ENCODE measurements at regions not wholly inside any gene's neighbourhood (a gene's known extent, or its start where the extent isn't known, plus 50 kb on each side); places are given as distances from the start of the nearest gene placed in this dataset.
"Not testable (repeated sequence)": the region's sequence is repeated elsewhere in the genome, so short reads cannot be mapped to it uniquely, and the experiment has no call there.

DNA sequence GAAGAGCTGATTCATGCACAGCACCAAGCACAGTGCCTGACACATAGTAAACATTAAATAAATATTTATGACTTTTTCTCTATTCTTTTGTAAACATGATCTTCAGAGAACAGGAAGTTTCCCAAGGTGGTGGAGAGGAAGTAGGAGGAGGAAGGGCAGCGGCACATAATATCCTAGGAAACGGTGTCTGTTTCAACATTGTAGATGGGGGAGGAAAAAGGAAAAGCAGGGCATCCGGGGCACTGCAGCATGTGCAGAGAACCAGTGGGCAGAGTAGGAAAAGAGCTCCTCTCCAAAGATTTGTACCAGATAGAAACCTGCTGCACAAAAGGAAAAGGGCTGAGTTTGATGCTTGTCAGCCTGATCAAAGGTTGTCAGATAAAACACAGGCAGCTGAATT, 421.7 kb upstream of the ZNF462 start:
- no peak for DNase-seq (ENCODE audit: low spot score)

DNA sequence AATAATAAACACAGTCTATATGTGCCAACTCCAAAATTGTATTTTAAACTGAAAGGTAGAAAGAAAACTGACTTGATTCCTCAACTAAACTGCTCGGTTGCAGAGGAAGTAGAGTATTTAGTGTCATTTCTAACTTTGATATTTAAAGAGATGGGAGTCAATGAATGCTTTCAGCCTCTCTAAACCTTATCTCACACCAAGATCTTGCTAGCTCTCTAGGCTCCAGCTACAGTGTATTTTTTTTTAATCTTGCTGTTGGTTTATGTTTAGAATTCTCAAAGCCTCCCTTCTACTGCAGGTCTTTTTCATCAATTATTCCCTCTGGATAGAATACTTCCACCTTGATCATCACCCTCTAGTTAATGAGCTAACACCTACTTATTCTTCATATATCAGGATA, 419.4 kb upstream of the ZNF462 start:
- no peak for DNase-seq (ENCODE audit: low spot score)

DNA sequence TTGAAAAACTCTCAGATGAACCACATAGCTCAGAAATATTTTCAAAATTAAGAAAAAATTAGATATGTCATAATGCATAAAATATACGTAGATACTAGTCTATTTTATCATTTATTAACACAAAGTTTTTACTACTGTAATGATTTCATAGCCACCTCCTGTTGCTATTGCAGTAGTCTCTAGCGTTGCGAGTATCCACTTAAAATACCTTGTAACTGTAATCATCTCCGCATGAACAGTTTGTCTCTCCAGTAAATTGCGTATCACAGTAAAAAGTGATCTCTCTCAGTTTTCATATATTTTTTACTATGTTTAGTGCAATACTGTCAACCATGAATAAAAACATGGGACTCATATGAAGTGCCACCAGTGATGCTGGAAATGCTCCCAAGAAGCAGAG, 417.9 kb upstream of the ZNF462 start:
- no peak for DNase-seq (ENCODE audit: low spot score)

DNA sequence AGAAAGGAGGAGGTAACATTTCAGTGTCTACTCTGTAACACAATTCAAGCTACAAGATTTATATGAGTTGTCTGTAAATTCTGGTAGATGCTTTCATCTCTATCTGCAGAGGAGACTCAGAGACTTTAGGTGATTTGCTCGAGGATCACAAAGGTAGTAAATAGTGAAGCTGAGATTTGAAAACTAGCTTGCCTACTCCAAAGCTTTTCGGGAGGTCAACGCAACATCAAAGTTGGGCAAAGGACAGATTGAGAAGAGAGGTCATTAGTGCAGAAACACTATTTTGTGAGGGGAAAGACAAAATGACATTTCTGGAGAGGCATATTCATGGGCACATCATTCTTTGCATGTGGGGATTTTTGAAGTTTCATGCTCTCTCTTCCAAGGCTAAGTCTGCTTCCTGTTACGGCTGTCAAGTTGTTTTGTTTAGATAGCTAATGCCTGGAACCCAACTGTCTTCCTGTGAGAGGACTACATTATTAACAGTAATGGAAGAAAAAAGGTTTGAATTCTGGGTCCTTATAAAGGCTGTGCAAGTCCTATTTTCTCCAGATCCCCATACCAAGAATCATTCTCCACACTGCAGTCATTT, 413.5 kb upstream of the ZNF462 start:
- DNase-seq (ENCODE audit: low spot score) = no peak

DNA sequence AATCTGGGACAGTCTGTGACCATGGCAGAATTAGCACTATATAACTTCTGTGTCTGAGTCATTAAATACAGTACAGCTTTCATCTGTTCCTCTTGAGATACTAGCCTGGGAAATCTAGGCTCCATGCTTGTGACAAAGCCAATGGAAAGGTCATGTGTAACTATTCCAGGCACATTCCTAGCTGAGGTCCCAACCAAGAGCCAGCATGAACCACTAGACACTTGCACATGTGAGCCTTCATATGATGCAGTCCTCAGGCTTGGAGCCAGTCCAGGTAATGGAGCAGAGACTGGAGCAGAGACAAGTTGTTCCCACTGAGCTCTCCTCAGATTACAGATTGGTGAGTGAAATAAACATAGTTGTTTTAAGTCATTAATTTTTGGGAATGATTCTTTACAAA, 412.4 kb upstream of the ZNF462 start:
- DNase-seq (ENCODE audit: low spot score) = no peak

DNA sequence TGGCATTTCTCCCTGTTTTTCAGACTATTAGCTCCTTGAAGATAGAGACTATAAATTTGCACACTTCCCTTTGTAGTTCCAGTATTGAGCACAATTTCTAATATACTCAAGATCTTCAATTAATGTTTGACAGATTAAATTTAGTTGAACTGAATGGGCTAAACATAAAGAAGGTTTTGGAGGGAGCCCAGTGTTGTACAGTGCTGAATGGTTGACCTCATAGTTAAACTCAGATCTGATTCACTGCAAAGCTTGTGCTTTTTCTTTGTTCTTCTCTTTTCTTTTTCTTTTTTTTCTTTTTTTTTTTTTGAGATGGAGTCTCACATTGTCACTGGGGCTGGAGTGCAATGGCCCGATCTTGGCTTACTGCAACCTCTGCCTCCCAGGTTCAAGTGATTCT, 411.7 kb upstream of the ZNF462 start:
- no peak for DNase-seq (ENCODE audit: low spot score)

DNA sequence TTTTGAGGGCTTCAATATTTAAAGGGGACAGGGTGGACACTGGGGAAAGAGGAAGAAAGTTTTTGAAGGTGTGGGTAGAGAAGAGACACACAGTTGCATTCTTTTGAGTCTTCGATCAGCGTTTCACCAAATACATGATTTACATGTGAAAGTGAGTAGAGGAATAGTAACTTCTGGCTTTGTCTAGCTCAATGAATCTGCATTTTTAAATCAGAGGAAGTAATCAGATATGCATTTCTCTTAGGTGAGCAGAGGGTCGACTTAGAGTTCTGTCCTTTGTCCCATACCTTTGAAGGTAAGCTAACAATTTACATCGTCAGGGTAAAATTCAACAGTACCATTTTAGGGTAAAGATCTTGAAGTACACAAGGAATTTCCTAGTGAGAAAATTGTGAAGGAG, 406.4 kb upstream of the ZNF462 start:
- no peak for DNase-seq (ENCODE audit: low spot score)

DNA sequence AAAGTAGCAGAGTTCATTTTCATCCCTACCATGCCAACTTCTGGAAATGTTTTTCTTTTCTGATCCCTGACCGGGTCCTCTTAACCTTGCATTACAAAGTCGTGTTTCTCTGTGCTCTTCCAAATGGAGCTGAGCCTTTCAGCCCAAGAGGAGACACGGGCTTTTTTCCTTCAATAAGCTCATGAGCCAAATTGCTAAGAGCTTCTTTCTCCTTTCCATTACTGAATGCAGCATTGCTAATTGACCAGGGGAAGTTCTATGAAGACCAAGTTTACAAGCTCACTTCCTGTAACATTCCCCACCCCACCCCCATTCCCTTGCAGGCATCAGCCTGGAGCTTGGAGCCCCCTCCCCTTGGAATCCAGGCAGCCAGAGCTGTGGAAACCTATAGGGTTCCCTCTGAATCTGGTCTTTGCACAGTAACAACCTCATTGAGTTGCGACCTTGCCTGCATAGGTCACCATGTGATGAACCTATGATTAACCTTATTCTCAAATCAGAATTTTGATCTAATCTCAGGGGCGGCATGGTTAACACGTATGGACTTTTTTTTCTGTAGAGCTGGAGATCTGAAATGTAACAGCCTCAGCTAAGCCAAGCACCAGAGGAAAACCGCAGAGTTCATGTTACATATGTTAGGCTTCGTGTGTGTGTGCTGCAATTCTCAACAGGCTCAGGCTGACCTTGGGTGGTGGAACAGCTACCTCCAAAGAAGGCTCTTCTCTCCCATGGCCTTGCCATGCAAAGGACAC, 395.7 kb upstream of the ZNF462 start:
- no peak for DNase-seq (ENCODE audit: low spot score)

DNA sequence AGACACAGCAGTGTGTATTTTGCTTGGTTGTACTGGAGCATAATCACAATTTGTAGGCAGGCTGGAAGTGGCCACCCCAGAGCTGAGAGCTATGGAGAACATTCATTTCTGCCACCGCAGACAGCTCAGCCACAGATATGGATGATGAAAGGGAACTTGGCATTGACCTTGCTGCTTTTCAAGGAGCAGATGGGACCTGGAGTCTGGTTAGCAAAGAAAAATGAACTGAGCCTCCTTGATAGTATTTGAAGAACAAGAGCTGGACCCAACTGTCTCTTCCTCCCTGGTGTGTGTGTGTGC, 395.2 kb upstream of the ZNF462 start:
- DNase-seq (ENCODE audit: low spot score) = no peak

DNA sequence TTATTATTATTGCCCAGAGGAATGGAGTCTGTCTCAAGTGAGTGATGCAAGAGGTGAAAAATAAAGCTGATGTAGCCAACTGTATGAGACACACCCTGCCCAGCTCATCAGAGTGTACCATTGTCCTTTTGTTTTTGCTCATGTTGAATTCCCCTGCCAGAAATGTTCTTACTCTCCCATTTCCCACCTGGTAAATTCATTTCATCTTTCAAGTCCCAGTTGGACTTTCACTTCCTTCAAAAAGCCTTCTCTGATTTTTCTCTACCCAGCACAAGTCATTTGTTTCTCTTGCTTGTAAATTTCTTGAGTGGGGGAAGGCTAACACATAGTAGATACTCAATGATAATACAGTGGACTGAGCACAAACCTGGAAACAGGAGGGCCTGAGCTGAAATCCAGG, 394.5 kb upstream of the ZNF462 start:
- DNase-seq (ENCODE audit: low spot score) = no peak

DNA sequence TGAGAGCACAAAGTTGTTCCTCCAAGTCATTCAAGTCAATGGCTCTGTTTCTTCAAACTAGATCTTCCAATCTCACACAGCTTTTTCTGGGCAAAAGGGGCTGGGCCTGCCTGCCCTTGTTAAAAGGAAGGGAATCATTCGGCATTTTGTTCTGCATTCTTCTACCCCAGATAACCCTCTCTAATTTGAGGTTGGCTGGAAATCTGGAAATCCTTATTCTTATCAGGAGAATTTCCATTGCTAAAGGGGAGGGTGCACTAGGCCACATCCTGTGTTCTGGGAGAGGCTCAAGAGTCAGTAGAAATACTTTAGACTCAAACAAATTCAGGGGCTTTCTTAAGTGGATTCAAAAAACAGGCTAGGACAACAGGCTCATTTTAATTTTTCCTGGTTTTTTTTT, 384.7 kb upstream of the ZNF462 start:
- no peak for DNase-seq (ENCODE audit: low spot score)

DNA sequence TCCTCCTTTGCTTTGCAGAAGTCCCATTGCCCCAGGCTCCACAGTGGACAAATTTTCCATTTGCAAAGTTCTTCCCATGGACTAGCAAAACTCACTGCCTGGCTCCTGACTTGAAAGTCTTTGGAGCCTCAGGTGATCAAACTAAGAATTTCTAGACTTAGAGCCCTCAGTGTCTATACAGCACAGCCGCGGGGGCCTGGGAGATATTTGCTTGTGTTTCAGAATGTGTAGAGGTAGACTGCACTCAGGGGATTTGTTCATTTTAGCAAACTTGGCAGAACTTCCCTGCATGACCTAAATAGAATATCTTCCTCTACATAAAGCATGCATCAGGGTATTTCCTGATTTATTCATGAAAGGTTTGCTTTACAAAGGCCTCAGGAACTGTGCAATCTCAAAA, 384.2 kb upstream of the ZNF462 start:
- no peak for DNase-seq (ENCODE audit: low spot score)

DNA sequence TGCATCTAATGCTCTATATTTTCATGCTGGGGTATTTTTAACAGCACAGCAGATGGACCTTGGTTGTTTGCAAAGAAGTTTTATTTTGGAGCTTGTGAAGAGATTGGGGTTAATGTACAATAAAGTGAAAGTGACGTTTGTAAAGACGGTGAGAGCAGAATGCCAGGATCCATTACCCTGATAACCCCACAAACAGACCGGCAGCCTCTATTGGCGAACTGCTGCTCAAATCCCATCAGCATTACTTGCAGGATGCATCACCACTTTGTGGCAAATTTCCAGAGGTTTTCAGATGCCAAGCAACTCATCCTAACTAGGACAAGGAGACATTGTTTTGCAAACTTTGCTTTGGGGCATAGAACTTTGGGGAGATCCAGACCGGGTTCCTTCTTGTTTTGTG, 383.3 kb upstream of the ZNF462 start:
- no peak for DNase-seq (ENCODE audit: low spot score)

DNA sequence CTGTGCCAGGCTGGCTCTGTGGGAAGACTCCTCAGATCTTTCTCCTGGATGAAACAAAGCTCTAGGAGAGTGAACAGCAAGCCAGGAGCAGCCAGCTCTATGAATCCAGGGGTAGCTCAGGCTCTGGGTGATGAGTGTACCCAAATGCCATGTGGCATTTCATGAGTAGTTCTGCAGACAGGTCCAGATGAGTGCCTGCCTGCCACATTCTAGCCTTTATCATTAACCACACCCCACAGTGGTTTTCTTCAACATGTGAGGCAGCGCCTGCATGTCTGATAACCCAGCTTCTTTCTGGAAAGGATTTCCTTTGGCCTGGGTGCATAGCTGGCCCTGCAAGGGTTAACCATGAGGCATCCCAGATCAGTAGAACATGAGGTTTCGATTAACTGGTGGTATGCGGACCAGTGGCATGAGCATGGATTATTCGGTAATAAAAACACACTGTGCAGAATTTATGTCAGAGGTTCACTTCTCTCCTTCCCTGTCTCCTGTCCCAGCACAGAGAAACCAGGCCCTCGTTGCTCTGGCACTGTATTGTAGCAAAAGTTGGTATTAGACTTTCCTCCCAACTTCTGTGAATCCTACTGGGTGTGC, 381.9 kb upstream of the ZNF462 start:
- DNase-seq (ENCODE audit: low spot score) = no peak

DNA sequence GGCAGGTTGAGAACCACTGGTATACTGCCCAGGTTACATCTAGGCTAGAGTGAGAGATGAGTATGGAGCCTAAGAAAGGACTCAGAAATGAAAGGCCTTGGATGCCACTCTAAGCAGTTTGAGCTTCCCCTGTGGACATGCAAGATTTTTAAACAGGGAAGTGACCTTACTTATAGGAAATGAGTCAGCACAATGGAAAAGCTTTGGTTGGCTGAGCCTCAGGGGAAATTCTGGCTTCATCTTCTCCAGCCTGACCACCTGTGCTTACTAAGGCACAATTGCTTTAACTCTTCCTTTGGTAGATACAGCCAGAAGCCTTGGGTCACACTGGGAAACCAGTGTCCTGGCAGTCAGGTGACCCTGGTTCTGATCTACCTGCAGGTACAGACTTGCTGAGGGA, 380.2 kb upstream of the ZNF462 start:
- DNase-seq (ENCODE audit: low spot score) = no peak

DNA sequence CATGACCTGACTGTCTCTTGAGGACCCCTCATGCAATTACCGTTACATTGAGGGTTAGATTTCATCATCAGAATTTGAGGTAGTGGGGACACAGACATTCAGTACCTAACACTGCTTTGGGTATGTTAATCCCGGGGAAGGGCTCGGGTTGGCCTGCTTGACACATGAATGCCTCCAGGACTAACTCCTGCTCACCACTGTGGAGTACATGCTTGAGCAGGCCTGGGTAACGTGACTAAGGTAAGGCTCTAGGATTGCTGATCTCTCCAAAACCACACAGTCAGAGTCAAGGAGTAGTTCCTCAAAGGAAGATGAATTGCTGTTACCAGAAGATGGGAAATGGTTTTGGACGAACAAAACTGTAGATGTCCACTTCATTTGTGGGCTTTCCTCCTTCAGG, 376.3 kb upstream of the ZNF462 start:
- no peak for DNase-seq (ENCODE audit: low spot score)

DNA sequence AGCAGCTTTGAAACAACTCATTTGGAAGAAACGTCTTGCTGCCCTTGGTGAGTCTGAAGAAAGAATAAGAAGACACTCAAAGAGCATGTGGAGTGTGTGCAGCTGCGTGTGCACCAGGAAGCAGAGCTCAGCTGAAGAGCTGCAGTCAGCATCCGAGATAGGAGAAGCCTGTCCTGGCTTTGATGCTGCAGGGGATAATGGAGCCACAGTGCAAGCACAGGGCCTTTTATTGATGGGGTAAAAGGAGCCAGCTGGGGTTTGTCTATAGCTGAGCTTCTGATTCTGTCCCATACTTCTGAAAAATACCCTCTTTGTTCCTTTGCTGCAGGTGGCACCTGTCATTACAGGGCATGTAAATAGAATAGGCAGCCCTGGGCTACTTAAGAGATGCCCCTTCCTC, 375.7 kb upstream of the ZNF462 start:
- DNase-seq (ENCODE audit: low spot score) = no peak

DNA sequence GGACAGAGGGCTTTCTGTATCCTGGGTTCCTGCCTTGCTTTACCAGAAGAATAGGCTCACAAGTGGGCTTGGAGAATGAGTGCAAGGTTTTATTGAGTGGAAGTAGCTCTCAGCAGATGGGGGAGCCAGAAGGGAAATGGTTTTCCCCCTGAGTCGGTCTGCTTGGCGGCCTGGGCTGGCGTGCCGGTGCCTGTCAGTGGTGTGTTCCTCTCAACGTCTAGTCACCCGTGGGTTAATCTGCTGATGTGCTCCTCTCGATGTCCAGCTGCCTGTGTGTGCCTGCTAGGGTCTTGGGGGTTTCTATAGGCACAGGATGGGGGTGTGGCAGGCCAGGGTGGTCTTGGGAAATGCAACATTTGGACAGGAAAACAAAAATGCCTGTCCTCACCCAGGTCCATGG, 370.8 kb upstream of the ZNF462 start:
- not testable (repeated sequence) for DNase-seq (ENCODE audit: low spot score)

DNA sequence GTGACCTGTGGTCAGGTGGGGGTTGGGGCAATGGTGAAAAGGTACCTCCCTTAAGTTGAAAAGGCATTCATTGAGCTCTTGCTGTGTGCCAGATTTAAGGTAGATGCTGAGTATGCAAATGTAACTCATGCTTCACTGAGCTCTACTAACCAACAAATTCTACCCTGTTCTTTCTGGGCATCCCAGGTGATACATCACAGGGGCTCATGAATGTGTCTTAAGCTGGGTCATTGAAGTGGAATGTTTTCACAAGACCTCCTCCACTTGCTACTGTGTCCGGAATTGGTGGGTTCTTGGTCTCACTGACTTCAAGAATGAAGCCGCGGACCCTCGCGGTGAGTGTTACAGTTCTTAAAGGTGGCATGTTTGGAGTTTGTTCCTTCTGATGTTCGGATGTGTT, 362.8 kb upstream of the ZNF462 start:
- no peak for DNase-seq (ENCODE audit: low spot score)

DNA sequence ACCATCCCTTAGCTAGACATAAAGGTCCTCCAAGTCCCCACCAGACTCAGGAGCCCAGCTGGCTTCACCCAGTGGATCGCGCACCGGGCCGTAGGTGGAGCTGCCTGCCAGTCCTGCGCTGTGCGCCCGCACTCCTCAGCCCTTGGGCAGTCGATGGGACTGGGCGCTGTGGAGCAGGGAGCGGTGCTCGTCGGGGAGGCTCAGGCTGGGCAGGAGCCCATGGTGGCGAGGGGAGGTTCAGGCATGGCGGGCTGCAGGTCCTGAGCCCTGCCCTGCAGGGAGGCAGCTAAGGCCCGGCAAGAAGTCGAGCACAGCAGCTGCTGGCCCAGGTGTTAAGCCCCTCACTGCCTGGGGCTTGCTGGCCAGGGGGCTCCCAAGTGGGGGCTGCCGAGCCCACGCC, 361.8 kb upstream of the ZNF462 start:
- DNase-seq (ENCODE audit: low spot score) = not testable (repeated sequence)

DNA sequence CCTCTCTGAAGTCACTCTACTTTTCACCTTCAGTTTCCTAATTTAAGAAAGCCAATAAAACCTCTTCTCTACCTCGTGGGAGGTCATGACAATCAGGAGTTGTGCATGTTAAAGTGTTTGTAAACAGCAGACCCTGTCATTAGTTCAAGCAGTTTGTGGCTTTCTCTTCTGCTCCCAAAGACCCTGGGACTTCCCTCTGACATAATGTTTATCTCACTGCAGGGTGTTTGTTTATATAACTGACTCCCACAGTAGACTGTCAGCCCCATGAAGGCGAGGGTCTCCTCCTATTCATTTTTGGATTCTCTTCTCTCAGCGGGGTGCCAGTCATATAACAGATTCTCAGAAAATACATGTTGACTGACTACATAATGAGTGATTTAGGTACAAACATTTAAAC, 360.0 kb upstream of the ZNF462 start:
- DNase-seq (ENCODE audit: low spot score) = no peak

DNA sequence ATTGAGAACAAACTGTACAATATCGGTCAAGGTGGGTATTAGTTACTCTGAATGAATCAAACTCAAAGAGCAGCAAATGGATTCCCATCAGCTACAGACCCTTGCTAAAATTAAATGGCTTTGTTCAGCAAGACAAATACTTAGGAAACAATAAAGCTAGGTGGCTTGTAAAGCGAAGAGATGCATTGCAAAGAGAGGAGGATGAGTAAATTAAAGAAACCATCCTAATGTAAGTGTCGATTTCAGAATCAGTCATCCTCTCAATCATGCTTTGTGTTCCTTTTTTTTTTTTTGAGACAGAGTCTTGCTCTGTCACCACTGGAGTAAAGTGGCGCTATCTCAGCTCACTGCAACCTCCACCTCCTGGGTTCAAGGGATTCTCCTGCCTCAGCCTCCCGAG, 359.2 kb upstream of the ZNF462 start:
- DNase-seq (ENCODE audit: low spot score) = no peak

DNA sequence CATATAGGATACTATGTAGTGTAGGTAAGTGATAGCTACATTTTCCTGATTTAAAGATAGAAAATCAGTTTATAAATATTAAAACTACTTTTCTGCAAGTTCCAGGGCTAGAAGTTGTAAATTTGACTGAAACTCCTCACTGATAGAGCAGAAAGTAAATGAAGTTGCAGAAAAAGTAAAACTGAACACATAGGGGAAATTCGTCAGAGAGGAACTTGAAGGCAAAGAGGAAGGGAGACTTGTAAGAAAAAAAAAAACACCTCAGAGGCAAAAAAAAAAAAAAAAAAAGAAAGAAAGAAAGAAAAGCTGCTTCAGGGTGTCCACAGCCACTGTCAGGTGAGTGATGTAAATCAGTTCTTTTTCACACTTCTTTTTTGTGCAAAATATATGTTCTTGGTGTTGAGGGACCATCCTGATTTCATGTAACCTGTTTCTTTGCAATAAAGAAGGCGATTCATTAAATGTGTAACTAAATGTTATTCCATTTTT, 336.2 kb upstream of the ZNF462 start:
- no peak for DNase-seq (ENCODE audit: low spot score)

DNA sequence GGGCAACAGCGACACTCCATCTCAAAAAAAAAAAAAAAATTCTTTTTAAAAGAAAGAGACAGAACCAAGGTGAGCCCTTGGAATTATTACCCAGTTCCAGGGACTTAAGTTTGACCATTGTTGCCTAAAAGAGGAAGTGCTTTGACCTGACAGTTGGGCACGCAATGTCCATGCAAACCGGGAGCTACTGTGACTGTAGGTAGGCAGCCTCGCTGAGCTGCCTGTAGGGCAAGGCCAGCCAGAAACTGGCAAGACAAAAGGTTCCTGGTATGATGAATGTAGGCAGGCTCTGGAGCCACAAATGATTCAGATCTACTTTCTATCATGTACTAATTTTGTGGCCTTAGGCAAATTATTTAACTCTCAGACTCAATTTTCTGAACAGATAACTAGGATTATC, 334.8 kb upstream of the ZNF462 start:
- DNase-seq (ENCODE audit: low spot score) = no peak

All from GM03348 (cell line).